Ovary (tissue), 7 donors: ENCODE measurements at regions not wholly inside any gene's neighbourhood (a gene's known extent, or its start where the extent isn't known, plus 50 kb on each side); places are given as distances from the start of the nearest gene placed in this dataset.

ENCODE experiments used
- DNase-seq, 5 donors: peaks; one replicate each; pipeline ENCODE4 v3.0.0-alpha.2; 2019 to 2020
- H3K27ac ChIP-seq, 2 donors: fragments of 200-600 bp; one replicate each; pipeline versions ENCODE4 v1.5.1 to v1.8.0; 2019 to 2022
- H3K27me3 ChIP-seq: fragments of 200-600 bp; one replicate; pipeline ENCODE4 v1.8.0; 2022
- H3K36me3 ChIP-seq: fragments of 200-600 bp; sonication (generic); one replicate; pipeline ENCODE4 v1.5.1; 2019
- H3K4me1 ChIP-seq: one replicate; pipeline ENCODE4 v1.8.1; 2013; ENCODE audit warnings: mild to moderate bottlenecking, moderate library complexity; ENCODE audit not compliant: insufficient read depth
- H3K4me3 ChIP-seq: fragments of 200-600 bp; sonication (generic); one replicate; pipeline ENCODE4 v1.5.1; 2017
- H3K9me3 ChIP-seq, 2 donors: fragments of 200-600 bp in 1 of 2; sonication (generic) in 1 of 2; one replicate each; pipeline versions ENCODE4 v1.5.1 to v1.8.1; 2013 to 2019; ENCODE audit warnings: mild to moderate bottlenecking in 1 of 2, moderate library complexity in 1 of 2
- EP300 ChIP-seq: sonication (generic); formaldehyde crosslinking; IDR thresholded peaks from one replicate; pipeline ENCODE4 v1.6.1; 2017; ENCODE audit warnings: antibody characterized with exemption
- POLR2A ChIP-seq: fragments of 450-650 bp; IDR thresholded peaks from one replicate; pipeline ENCODE4 v1.6.1; 2017; ENCODE audit warnings: antibody characterized with exemption, mild to moderate bottlenecking, moderate library complexity
- WGBS, 3 donors: extraction: QIAGEN DNeasy Blood & Tissue Kit in 1 of 3; methylation state at CpG; one replicate each; pipeline versions ENCODE4 v1.1.5 to v1.1.7; 2013 to 2017; 5-methylcytosine and 5-hydroxymethylcytosine counted together
- intact Hi-C, 4 donors: fragments of 100-400 bp; cut with DNase I; formaldehyde crosslinking; loops; one replicate each; pipeline versions ENCODE4 v1.11.0 to v1.15.1; 2022 to 2023
- TF ChIP-seq, protein P1 (sequence below), 3 donors: fragments of 450-650 bp in 2 of 3; fragments of 200-600 bp in 1 of 3; IDR thresholded peaks; one replicate each; pipeline versions ENCODE4 v1.5.1 to v1.8.0; 2016 to 2022; ENCODE audit warnings: antibody characterized with exemption in 3 of 3, mild to moderate bottlenecking in 1 of 3
- donor health status: DM: no; HTN: no; CAD: no; lungs with moderate emphysema.
- donor health status: DM: no; HTN: no; CAD: no.
- donor health status: Bipolar disorder and iron deficiency.
- donor health status: DM: no; HTN: no; CAD: no.
- donor health status: DM: yes; HTN: yes; CAD: no.

DNA sequence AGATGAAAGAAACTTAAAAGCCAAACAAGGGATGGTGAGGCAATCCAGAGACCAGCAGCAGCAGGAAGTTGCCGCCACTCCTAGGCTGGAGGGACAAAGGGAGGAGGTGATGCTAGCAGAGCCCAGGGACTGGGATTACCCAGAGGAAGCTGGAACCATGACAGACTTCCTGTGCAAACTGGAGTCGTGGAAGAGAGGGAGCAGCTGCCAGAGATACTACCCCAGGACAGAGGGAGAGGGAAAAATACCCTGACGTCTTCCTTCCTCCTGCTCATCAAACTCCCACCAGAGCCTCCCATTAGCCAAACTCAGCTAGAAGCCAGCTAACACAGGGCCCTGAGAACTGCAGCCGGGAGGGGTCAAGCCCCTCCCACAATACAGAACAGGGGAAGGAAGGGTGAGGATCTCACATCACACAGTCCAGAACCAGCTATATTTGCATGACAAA lies 101.2 kb upstream of the KLF3 start:
- Histone ChIP-seq H3K27me3 (no peaks in the 10 kb centered on the region), H3K27ac (no peak overlapping the region), H3K9me3 (no peaks in the 10 kb centered on the region), H3K36me3 (no peaks in the 10 kb centered on the region), H3K4me3 (no peak overlapping the region), H3K4me1 (peaks cover 6% of the 10 kb centered on the region)
- DNase-seq = no peak
- intact Hi-C loops = no loop called here
- WGBS, 3 donors = 37 to 54% (median 39%) methylated on average over 4 of the region's 4 CpGs
- TF ChIP-seq, protein P1, sequence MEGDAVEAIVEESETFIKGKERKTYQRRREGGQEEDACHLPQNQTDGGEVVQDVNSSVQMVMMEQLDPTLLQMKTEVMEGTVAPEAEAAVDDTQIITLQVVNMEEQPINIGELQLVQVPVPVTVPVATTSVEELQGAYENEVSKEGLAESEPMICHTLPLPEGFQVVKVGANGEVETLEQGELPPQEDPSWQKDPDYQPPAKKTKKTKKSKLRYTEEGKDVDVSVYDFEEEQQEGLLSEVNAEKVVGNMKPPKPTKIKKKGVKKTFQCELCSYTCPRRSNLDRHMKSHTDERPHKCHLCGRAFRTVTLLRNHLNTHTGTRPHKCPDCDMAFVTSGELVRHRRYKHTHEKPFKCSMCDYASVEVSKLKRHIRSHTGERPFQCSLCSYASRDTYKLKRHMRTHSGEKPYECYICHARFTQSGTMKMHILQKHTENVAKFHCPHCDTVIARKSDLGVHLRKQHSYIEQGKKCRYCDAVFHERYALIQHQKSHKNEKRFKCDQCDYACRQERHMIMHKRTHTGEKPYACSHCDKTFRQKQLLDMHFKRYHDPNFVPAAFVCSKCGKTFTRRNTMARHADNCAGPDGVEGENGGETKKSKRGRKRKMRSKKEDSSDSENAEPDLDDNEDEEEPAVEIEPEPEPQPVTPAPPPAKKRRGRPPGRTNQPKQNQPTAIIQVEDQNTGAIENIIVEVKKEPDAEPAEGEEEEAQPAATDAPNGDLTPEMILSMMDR (IDR thresholded peaks at IDR 0.05) = no peak
- TF ChIP-seq EP300 (no peak), POLR2A (no peak)

DNA sequence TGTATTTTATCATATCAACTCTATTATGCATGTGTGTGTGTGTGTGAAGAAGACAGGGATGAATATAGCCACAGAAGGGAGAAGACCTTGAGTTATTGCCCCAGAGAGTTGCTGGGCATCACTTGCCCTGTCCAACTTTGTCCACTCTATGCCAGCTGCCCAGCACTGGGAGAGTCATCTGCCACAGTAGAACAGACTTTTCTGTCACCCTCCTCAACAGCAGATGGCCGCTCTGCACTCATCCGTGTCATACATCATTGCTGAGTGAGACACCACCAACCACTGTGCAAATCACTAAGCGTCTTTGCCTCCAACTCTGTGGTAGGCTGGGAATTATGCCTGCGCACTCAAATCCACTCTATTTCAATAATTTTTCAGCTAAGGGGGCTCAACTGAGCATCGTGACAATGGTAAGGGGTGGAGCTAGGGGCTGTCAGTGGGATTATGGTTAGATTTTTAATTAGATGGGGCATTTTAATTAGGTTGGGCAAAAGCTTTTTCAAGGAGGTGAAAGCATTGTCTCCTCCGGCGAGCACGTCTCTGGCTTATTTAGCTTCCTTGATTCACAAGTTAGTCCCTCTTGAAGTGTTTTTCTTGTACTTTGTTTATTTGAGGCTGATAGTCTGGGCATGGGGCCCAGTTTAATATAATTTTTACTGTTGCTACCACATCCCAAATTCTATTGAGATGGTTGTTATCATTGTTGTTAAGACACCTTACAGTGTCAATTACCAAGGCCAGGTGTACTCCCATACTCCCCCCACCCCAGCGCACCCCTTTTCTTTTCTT lies 100.1 kb upstream of the KLF3 start:
- Histone ChIP-seq H3K27ac (no peak overlapping the region), H3K27me3 (no peaks in the 10 kb centered on the region), H3K9me3 (no peaks in the 10 kb centered on the region), H3K4me1 (peaks cover 6% of the 10 kb centered on the region), H3K36me3 (no peaks in the 10 kb centered on the region), H3K4me3 (no peak overlapping the region)
- no peak for DNase-seq
- intact Hi-C loops = no loop called here
- TF ChIP-seq EP300 (no peak), POLR2A (no peak)
- TF ChIP-seq, protein P1 (IDR thresholded peaks at IDR 0.05) = no peak
- WGBS, 3 donors = 46 to 55% (median 53%) methylated on average over 9 of the region's 9 CpGs

GRCh38 chr4:38565271-38566199 lies 98.5 kb upstream of the KLF3 start:
- no peaks in the 10 kb centered on the region for H3K36me3 ChIP-seq
- H3K27ac ChIP-seq = no peak overlapping the region
- no peak overlapping the region for H3K4me3 ChIP-seq
- 58 to 62% (median 61%) methylated on average over 12 of the region's 12 CpGs for WGBS, 3 donors
- intact Hi-C loops = no loop called here
- no peak for DNase-seq
- no peaks in the 10 kb centered on the region for H3K27me3 ChIP-seq
- peaks cover 6% of the 10 kb centered on the region for H3K4me1 ChIP-seq
- TF ChIP-seq POLR2A (no peak), EP300 (no peak)
- TF ChIP-seq, protein P1 (IDR thresholded peaks at IDR 0.05) = no peak
- no peaks in the 10 kb centered on the region for H3K9me3 ChIP-seq

DNA sequence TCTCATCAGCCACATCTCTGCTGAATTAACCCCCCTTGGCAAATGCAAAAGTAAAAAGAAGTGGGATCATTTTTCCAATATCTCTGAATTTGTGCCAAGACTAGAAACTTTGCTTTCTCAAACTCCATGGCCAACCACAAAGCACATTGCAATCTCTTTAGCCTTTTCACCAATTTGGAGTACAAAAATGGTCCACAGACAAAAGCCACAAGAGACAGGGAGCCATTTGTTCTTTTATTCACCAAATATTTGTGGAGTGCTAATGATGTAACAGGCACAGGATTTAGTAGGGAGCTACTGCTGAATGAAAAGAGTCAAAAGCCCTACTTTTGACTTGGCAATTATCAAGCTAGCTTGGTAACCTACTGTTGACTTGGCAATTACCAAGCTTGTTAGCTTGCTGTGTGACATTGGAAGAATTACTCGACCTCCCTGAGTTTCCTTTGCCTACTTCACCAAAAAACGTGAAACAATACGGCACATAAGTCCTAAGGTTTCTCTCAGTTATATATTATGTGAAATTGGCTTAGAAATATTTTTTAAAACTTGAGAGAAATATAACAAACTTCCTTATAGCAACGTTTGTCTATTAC lies 97.1 kb upstream of the KLF3 start:
- Histone ChIP-seq H3K27me3 (no peaks in the 10 kb centered on the region), H3K9me3 (no peaks in the 10 kb centered on the region), H3K4me1 (peaks cover 7% of the 10 kb centered on the region), H3K36me3 (no peaks in the 10 kb centered on the region), H3K4me3 (no peak overlapping the region), H3K27ac (no peak overlapping the region)
- WGBS, 3 donors = 81 to 95% (median 92%) methylated on average over 4 of the region's 4 CpGs
- intact Hi-C loops = no loop called here
- no peak for DNase-seq
- TF ChIP-seq POLR2A (no peak), EP300 (no peak)
- TF ChIP-seq, protein P1 (IDR thresholded peaks at IDR 0.05) = no peak
